ENCODE measurements at regions not wholly inside any gene's neighbourhood (a gene's known extent, or its start where the extent isn't known, plus 50 kb on each side); places are given as distances from the start of the nearest gene placed in this dataset.

GRCh38 chr18:59968583-59968982 is 68.8 kb downstream of the PMAIP1 start:
- no peaks in the 10 kb centered on the region for H3K36me3 ChIP-seq
- no peak overlapping the region for H3K4me3 ChIP-seq
- H3K27me3 ChIP-seq, result peaks cover 7% of the 10 kb centered on the region
- peaks cover 2% of the 10 kb centered on the region for H3K4me1 ChIP-seq
- no peaks in the 10 kb centered on the region for H3K9me3 ChIP-seq
- WGBS, result 58% methylated on average over 2 of the region's 2 CpGs
- TF ChIP-seq CTCF (IDR thresholded peaks at IDR 0.05) (no peak), EP300 (IDR thresholded peaks at IDR 0.05) (no peak), POLR2A (IDR thresholded peaks at IDR 0.05) (no peak), POLR2AphosphoS5 (IDR thresholded peaks at IDR 0.05) (no peak)
- no peak for DNase-seq (ENCODE audit: low spot score in 2 of 2)
- no peak overlapping the region for H3K27ac ChIP-seq

DNA sequence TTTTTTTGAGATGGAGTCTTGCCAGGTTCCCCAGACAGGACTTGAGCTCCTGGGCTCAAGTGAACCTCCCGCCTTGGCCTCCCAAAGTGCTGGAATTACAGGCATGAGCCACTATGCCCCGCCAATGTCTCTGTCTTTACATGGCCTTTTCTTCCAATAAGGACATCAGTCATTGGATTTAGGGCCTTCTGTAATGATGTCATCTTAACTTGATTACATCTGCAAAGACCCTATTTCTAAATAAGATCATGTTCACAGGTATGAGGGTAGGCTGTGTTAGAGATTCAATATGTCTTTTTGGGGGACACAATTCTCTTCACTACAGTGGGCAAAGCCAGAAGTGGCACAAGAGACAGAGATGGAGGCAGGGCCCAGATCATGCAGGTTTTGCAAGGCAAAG is 68.1 kb downstream of the PMAIP1 start:
- H3K9me3 ChIP-seq, result no peaks in the 10 kb centered on the region
- peaks cover 7% of the 10 kb centered on the region for H3K27me3 ChIP-seq
- DNase-seq (ENCODE audit: low spot score in 2 of 2), result no peak
- H3K4me3 ChIP-seq, result no peak overlapping the region
- H3K36me3 ChIP-seq, result no peaks in the 10 kb centered on the region
- no peak overlapping the region for H3K27ac ChIP-seq
- TF ChIP-seq POLR2A (IDR thresholded peaks at IDR 0.05) (no peak), POLR2AphosphoS5 (IDR thresholded peaks at IDR 0.05) (no peak), EP300 (IDR thresholded peaks at IDR 0.05) (no peak), CTCF (IDR thresholded peaks at IDR 0.05) (no peak)
- H3K4me1 ChIP-seq, result peaks cover 2% of the 10 kb centered on the region
- WGBS, result 100% methylated on average over 2 of the region's 2 CpGs

- Histone ChIP-seq H3K36me3 (no peaks in the 10 kb centered on the region), H3K4me3 (no peak overlapping the region), H3K9me3 (no peaks in the 10 kb centered on the region), H3K27me3 (peaks cover 7% of the 10 kb centered on the region), H3K27ac (no peak overlapping the region), H3K4me1 (peaks cover 2% of the 10 kb centered on the region)
- WGBS, result 48% methylated on average over 2 of the region's 2 CpGs
- TF ChIP-seq EP300 (IDR thresholded peaks at IDR 0.05) (no peak), CTCF (IDR thresholded peaks at IDR 0.05) (no peak), POLR2A (IDR thresholded peaks at IDR 0.05) (no peak), POLR2AphosphoS5 (IDR thresholded peaks at IDR 0.05) (no peak)
- DNase-seq (ENCODE audit: low spot score in 2 of 2), result no peak
Measured at GRCh38 chr18:59966913-59967312, 67.1 kb downstream of the PMAIP1 start.

GRCh38 chr18:59963229-59963628 is 63.4 kb downstream of the PMAIP1 start:
- no peak for TF ChIP-seq POLR2A (IDR thresholded peaks at IDR 0.05)
- no peak for TF ChIP-seq CTCF (IDR thresholded peaks at IDR 0.05)
- no peak for TF ChIP-seq EP300 (IDR thresholded peaks at IDR 0.05)
- TF ChIP-seq POLR2AphosphoS5 (IDR thresholded peaks at IDR 0.05), result no peak
- Histone ChIP-seq H3K4me1 (peaks cover 13% of the 10 kb centered on the region), H3K36me3 (no peaks in the 10 kb centered on the region), H3K27ac (no peak overlapping the region), H3K9me3 (no peaks in the 10 kb centered on the region), H3K4me3 (no peak overlapping the region), H3K27me3 (no peaks in the 10 kb centered on the region)
- DNase-seq (ENCODE audit: low spot score in 2 of 2), result no peak
- 71% methylated on average over 5 of the region's 5 CpGs for WGBS

DNA sequence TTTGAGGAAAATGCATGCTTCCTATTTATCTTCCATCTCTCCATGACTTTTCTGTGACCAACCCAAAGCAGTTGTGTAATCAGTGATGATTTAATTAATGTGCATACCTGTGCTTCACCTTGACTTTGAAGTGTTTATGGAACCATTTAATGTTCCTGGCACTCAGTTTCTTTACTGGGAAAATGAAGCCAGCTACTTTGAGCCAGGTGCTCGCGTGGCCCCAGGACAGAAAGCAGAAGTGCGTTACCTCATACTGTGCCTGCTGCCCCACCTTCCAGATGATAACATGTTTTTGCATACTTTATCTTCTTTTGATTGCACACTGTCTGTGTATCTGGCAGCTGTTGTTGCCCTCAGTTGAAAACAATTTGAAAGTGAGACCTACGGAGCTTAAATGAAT is 61.3 kb downstream of the PMAIP1 start:
- no peaks in the 10 kb centered on the region for H3K36me3 ChIP-seq
- no peaks in the 10 kb centered on the region for H3K27me3 ChIP-seq
- peaks cover 15% of the 10 kb centered on the region for H3K4me1 ChIP-seq
- 48% methylated on average over 4 of the region's 4 CpGs for WGBS
- no peak overlapping the region for H3K27ac ChIP-seq
- DNase-seq (ENCODE audit: low spot score in 2 of 2), result no peak
- H3K4me3 ChIP-seq, result no peak overlapping the region
- no peaks in the 10 kb centered on the region for H3K9me3 ChIP-seq
- TF ChIP-seq EP300 (IDR thresholded peaks at IDR 0.05) (no peak), POLR2AphosphoS5 (IDR thresholded peaks at IDR 0.05) (no peak), POLR2A (IDR thresholded peaks at IDR 0.05) (no peak), CTCF (IDR thresholded peaks at IDR 0.05) (no peak)

Measured in suprapubic skin (tissue), 4 donors.